ENCODE measurements at regions not wholly inside any gene's neighbourhood (a gene's known extent, or its start where the extent isn't known, plus 50 kb on each side); places are given as distances from the start of the nearest gene placed in this dataset.

GRCh38 chr2:142270291-142270690, 139.5 kb upstream of the LRP1B start (continued):
- TF ChIP-seq CHD7 (IDR thresholded peaks at IDR 0.05; ENCODE audit: insufficient replicate concordance, low read length) (no peak), E2F6 (IDR thresholded peaks at IDR 0.05) (no peak), PHF8 (conservative IDR thresholded peaks at IDR 0.05; ENCODE audit: low read depth, low read length) (no peak), SRF (IDR thresholded peaks at IDR 0.05; ENCODE audit: low read depth, low read length) (no peak), CBX5 (IDR thresholded peaks at IDR 0.05; ENCODE audit: low read depth, low read length) (no peak), KDM1A (IDR thresholded peaks at IDR 0.05; ENCODE audit: borderline replicate concordance, low read length) (no peak), CTBP2 (IDR thresholded peaks at IDR 0.05; ENCODE audit: borderline replicate concordance, insufficient read depth, insufficient read length, low read length) (no peak), SAP30 (IDR thresholded peaks at IDR 0.05; ENCODE audit: insufficient read depth, insufficient replicate concordance, low read length) (no peak), BACH1 (IDR thresholded peaks at IDR 0.05; ENCODE audit: low read length) (no peak), CREB1 (IDR thresholded peaks at IDR 0.05) (no peak), SUZ12 (IDR thresholded peaks at IDR 0.05; ENCODE audit: low read length) (no peak), CEBPB (IDR thresholded peaks at IDR 0.05; ENCODE audit: low read depth, low read length) (no peak)

Measured in H1 (cell line).